ENCODE measurements at regions not wholly inside any gene's neighbourhood (a gene's known extent, or its start where the extent isn't known, plus 50 kb on each side); places are given as distances from the start of the nearest gene placed in this dataset.

DNA sequence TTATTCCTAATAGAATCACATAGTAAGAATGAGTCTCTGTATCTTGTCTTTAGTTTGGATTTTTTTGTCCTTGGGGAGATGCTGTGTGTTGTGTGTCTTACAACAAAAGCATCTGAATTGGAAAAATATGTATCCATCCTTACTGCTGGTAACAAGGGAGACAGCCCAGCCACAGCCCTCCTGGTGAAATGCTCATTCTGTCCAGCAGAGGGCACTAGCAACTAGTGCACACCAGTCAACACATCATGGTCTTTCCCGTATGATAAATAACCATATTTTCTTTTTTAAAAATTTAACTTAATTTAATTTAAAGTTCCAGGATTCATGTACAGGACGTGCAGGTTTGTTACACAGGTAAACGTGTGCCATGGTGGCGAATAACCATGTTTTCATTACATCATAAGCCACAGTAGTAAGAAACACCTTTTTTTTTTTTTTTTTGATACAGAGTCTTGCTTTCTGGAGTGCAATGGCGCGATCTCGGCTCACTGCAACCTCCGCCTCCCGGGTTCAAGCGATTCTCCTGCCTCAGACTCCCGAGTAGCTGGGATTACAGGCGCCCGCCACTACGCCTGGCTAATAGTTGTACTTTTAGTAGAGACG, 245.1 kb downstream of the PTBP2 start:
- DNase-seq = peak; percentile 71

DNA sequence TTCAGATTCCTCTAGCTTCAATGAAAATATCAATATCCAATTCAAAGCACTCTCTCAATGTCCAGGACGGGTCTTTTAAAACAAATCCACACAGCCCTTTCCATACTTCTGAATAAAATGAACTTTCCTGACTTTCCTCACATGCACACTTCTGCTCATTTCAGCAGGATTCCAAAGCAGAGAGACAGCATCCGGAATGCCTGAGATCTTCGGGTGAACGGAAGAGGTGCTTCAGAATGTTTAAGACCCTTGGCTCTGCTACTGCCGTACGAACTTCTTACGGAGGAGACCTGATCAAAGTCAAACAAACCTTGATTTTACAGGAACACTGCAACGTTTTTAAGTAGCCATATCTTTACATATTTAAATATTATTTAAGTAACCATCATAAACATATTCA, 245.7 kb downstream of the PTBP2 start:
- DNase-seq = no peak

DNA sequence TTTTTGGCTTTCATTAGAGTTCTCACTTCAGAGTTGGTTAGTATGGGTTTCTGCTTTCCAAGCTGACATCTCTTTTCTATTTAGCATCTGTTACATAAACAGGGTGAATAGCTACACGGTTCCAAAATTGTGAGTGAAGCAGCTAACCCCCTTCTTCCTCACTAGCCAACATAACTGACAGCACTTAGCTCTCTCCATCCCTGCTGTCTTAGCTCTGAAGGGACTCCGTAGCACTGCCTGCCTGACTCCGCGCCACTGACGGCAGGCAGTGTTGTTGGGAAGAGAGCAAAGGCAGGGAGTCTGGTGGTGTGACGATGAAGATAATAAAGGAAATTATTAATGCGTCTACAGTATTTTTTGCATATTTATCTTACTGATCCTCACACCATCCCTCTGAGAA, 247.0 kb downstream of the PTBP2 start:
- no peak for DNase-seq

DNA sequence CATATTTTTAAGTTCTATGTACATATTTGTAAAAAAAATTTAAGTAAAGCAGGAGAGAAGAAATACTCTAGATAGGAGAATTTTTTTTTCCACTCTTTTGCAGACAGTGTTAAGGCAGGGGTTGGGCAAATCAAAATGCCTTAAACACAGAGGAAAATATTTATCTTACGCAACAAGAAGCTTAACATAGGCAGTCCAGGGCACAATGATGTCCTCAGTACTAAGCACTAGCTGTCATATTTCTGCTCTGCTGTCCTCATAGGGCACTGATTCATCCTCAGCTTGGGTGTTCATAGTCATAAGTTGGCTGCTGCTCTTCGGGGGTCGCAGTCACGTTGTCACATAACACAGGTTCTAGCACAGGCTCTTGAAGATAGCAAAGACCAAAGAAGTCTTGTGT, 247.4 kb downstream of the PTBP2 start:
- DNase-seq = no peak

DNA sequence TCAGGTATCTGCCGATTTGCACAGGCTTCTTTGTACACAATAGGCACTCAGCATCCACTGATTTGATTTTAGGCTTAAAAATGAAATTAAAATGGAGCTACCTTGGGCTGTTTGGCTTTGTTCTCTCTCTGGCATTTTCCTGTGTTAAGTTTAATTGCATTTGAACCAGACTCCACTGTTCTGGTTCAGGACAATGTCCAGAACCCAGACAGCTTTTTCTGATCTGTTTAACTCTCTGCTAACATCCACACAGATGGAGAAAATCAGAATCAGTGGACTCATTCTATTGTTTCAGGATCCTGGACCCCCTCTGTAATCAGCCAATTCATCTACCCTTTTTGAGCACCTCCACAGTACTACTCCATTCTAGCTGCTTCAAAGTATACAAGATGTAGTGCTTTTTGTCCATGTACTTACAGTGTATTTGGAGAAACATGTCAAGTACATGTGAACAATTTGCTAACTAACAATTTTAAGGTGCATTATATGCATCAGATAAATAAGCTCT, 248.1 kb downstream of the PTBP2 start:
- DNase-seq = no peak

DNA sequence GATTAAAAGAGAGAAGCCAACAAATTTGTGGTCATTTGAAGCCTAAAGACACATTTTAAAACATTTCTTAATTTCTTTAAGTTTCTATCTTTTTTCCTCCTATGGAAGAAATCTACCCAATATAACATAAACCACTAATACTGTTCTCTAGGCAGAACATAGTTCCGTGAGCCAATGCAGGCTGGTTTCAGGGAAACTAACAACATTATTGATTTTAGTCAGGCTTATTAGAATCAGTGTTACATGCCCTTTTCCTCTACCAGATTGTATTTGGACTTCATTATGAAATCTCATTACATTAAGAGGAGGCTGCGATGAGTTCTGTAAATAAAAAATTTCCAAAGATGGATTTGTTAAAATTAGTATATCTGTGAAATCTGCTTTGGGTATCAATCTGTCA, 249.9 kb downstream of the PTBP2 start:
- DNase-seq = no peak

DNA sequence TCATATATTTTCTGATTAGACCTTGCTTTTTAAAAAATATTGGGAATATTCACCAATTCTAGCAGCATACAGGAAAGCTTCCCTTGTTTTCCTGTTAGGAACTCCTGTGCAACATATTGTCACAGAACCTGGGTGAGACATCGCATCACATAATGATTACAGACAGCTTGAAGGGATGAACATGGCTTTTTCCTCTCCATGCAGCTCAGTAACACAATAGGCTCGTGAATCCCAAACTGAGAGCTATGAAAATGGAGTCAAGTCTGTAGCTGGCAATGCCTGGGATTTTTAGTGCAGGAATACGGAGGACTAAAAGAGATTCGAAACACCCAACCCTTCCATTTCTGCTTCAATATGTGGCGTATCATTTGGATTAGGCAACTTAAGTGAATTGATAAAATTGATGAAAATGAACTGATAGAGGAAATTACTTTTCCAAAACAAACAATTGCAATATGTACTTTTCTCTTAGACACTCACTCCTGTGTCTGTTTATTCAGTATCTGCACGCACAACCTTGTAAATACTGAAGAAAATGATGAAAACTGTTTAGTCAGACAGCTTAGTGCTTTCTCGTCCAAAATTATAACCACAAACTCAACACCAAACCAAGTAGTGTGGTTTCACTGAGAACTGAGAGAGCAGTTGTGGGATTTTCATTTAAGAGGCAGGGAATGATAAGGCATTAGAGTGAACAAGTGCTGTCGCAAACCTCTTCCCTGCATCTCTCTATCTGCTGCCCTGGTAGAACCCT, 250.4 kb downstream of the PTBP2 start:
- no peak for DNase-seq

DNA sequence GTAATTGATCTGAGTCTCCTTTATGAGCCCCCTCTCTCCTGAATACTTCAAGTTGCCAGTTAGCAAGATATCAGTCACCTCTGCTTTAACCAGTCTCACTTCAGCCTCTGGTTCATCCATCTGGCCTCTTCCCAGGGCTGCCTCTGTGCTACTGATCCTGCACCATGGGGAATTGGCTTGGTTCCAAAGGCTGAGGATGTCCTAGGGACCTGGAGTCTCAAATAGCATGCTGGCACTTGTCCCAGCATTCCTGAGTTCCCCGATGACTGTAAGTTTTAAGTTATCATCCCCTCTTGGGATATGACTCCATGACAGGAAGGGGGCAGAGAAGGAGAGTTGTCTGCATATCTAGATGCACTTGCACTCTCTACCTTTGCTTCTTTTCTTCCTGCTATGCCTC, 252.0 kb downstream of the PTBP2 start:
- no peak for DNase-seq

DNA sequence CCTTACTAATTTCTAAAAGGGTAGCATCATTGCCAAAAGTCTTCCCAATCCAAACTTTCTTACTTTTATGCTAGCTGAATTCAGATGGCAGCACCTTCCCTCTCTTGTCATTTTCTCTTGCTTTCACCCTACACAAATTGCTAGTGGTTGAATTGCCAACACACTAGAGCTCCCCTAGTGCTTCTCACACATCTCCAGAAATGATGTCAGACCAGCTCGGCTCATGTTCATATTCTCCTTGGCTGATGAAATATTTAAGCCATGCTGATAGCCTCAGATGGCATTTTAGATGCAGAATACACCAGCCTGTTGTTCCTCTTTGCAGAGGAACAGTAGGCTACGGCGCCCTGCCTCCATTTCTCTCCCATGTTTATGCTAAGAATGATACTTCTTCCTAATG, 256.9 kb downstream of the PTBP2 start:
- DNase-seq = no peak

DNA sequence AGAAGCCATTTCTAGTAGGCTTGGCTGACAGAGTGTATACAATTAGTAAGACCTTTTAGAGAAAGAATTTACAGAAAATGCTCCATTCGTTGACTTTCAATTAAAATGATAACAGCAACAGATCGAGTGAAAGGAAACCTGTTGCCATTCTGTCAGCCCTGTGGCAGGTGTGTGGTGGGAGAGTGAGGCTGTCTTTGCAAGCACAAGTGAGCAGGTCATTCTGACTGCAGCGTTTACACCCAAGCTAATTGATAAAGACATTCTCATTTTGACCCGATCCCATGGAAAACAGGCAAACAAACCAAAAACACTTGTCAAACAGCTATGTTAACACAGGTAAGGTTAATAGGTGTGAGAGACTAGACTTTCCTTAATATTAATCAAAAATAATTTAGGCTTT, 257.3 kb downstream of the PTBP2 start:
- no peak for DNase-seq

DNA sequence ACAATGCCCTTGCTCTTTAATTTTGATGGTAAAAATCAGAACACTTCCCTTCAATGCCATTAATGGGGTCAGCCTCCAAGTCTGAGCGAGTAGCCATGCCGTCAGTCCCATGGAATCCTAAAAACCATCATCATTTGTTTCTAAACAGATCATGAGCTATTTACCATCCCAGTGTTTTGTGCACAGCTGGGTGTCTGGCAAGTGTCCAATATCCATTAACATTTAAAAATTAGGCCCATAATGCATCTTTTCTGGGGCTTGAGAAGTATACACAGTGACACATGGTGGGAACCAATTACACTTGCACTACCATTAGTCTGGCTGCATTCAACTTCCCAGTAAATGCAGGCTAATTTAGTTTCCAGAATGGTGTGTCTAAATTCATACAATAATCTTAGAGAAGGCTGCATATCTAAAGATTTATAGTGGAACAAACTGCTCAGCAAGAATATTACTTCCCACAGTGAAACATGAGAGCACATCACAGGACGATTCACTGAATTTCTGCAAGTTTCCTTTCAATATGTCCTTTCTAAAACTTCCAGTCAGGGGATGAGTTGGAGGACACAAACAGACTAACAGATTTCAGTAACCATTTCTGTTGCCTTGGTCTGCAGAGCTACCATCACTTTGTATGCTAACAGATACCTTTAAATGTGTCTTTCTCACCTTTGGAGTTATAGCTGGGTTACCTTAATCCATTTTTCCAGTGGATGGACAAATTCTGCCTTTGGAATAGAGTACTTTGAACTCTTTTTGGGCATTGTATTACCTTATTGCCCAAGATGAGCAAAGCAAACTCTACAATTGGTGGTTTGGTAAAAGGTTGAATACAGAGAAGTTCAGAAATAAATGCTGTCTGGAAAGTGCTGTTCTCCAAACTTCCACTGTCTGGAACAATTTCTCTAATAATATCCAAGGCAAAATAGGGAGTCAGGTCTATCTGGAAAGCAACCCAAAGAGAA, 258.0 kb downstream of the PTBP2 start:
- DNase-seq = no peak

DNA sequence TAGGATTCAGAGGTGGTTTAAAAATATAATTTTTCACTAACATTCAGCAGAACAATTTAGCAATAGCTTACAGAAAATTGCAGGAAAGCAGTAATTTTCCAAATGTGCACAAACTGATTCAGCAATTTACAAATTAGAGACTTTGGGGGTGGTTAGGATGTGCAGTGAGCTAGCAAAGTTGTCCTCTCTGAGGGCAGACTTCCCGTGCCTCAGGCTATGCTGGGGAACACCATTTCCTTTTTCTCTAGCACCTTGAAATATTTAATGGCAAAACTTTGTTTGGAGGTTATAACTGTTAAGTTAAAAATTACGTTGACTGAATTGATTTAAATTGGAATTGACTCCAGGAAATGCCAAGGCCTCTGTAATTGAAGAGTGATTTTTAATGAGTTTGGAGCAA, 258.9 kb downstream of the PTBP2 start:
- no peak for DNase-seq

DNA sequence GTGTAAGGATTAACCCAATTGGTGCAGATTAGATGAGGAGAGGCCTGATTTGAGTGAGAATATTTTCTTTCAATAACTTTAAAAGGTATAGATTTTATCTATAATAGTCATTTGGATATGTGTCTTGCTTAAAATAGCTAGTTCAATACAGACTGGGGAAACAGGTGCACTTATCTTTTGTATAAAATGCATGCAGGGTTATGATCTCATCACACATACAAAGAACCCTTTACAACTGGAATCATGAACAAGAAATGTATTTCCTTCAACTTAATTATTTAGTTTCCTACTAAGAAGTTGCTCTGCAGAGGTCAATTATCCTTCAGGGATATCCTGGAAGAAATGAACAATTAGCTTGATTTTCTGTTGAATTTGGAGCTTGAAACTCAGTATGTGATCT, 259.6 kb downstream of the PTBP2 start:
- DNase-seq = no peak

DNA sequence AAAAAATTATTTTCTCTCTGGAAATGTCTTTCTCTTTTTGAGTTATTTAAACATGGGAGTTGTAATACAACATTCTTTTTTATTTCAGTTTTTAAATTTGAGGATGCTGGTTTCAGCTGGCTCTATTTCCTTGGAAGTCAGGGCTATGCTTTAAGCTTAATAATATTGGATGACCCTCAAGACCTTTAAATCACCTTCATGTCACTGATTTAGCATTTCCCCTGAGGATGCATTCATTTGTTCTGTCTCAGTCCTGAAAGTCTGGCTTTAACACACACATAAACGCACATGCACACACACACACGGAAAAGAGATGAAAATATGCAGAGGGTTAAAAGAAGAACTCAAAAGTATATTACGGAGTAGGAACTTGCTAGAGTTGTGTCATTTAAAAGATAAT, 260.5 kb downstream of the PTBP2 start:
- no peak for DNase-seq

DNA sequence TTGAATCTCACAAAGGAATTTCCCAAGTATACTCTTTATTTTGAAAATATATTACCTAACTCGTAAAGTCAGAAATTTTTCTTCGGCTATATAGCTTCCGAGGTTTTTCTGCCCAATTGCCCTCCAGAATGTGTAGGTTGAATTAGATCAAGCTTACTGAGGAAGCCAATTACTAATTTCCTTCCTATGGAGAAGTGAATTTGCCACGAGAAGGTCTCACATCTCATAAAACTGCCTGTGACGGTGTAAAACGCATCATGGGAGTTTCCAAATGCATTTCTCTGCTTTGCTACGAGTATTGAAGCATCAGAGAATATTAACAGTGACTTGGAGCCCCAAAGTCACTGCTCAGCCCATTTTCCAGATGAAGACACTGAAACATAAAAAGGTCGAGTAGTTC, 262.3 kb downstream of the PTBP2 start:
- DNase-seq = no peak

DNA sequence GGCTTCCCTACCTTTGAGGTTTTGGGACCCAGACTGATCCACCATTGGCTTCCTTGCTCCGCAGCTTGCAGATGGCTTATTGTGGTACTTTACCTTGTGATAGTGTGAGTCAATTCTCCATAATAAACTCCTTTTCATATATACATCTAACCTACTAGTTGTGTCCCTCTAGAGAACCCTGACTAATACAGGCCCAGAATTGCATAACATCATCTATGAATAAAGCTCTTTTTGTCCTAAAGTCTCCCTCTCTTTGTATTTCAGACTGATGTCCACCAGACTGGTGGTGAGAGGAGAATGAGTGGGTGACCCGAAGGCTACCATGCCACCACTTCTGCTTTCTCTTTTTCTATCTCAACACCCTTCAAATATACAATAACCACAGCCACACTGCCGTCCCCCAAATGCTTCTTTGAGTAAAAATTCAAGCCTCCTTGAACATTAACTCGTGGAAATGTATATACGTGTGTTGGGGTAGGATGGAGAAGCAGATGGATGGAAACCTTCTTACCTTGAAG, 265.7 kb downstream of the PTBP2 start:
- no peak for DNase-seq

DNA sequence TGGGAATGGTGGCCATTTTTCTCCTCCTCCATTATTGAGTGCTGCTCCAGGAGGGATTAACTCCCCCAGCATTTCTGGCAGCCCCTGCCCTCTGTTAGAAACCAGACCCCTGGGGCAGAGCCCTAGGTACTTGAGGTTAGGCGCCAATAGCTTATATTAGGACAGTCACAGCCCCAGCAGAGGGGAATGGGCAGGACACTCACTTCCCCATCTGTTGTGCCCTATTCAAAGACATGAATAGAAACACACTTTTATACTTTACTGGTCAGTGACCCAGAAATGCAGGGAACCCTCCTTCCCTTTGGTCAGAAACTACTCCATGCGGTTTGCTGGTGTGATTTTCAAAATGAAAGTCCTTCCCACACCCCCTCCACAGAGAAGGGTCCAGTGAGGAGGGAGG, 267.7 kb downstream of the PTBP2 start:
- DNase-seq = no peak

DNA sequence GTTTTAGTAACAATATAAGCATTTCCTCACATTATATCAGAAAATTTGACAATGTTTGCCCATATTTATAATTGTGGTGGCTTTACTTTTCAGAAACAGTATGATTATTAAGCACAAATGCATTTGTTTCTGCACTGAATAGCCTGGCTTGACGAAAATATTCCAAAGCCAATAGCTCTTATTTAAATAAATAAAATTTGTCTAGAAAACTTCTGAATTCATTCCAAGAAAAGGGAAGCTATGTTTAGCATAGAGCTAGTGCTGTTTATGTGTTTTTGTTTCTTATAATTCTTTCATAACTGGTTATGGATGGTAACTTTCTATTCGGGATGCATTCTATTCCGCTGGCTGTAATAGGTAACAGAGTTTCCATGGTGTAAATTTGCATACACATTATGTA, 268.6 kb downstream of the PTBP2 start:
- no peak for DNase-seq

DNA sequence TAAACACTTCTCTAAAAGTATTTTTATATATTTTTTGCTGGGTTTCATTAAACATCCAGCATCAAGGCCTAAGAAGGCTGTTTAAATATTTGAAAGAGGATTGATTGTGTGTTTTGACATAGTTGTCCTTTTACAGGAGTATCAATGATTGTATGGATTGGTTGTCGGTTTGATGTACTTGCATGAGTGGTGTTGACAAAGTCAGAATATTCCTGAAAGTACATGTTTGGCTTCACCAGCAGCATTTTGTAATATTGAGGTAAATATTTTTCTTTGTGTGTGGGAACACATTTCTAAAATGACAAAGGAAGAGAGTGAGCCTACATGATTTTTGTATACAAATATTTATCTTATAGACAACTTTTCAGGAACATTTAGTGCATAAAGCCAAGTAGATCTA, 269.7 kb downstream of the PTBP2 start:
- DNase-seq = no peak

DNA sequence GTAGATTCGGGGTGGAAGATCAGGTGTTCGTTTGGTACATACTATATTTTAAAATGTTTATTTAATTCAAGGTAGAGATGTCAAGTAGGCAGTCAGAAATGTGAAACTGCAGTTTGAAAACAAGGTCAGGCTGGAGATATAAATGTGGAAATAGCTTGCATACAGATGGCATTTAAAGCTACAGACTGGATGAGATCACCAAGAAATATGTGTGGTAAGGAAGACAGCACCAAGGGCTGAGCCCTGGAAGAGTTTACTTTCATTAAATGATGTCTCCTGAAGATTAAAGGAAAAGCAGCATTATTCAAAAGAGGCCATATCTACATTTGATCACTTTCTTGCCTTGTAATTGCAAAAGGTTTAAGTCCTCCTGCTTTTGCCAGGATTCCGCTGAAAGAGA, 271.3 kb downstream of the PTBP2 start:
- DNase-seq = no peak

DNA sequence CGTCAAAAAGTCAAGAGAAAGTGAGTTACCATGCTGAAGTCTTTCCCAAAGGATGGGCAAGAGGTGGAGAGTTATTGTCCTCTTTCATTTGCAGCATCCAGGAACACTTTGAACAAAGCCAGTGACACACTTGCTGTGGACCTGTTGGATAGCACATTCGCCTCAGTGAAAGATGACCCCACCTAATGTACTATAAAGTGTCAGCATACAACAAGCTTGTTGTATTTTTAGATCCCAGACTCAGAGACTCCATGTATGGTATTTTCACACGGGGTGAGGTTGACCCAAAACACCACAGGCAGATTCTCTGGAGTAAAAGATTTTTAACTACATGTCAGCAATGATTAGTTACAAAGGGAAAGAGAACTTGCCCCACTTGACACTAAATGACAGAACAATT, 273.8 kb downstream of the PTBP2 start:
- no peak for DNase-seq

DNA sequence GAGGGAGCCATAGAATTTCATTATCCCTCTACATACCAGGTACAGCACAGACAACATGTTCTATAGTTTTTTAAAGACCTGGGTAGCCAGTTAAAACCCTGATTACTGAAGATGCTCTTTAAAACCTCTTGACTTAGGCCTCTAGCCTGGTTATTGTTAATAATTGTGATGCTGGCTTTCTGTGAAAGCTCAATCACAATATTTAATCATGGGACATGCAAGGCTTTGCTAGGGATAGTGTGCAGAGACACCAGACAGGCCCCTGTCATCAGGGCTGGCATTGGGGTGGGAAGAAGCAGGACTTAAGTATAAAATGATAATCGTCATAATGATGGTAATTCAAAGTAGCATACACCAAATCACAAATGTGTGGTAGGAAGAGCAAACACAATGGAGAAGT, 274.4 kb downstream of the PTBP2 start:
- DNase-seq = no peak

DNA sequence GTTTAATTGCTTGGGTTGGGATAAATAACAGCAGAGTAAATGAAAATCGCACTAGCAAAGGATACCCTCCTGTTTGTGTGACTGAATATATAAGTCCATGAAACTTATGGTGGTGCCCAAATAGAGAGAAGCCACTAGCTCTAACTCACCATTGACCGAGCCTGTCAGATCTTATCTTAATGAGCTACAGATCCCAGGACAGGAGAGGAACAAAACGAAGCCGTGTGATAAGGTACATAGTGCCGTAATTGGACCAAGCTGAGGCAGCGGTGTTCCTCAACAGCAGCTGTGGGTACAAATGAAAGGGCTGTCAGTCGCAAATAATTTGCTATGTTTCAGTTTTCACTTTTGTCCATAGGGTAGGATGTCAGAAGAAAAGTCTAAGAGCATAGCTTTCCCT, 276.1 kb downstream of the PTBP2 start:
- no peak for DNase-seq

DNA sequence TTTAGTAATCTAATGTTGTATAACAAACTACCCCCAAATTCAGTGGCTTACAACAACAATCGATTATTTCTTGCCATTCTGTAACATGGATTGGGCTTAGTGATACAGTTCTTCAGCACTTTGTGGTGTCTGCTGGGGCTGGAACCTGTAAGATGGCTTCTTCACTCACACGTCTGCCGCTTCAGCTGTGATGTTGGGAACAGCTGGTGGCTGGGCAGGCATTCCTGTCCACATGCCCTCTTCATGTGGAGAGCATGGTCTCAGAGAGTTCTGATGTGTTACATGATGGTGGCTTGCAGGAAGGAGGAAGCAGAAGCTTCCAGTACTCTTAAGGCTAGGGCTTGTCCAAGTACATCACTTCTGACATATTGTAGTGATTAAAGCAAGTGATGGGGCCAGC, 276.9 kb downstream of the PTBP2 start:
- DNase-seq = no peak

All from stimulated activated CD4-positive, alpha-beta T cell treated with anti-CD3 and anti-CD28 coated beads, Interleukin-12 subunit alpha, Interleukin-12 subunit beta, amount 100 ng/mL, for 4 hours (primary cell).